HTR-8/SVneo (cell line): ENCODE measurements at regions not wholly inside any gene's neighbourhood (a gene's known extent, or its start where the extent isn't known, plus 50 kb on each side); places are given as distances from the start of the nearest gene placed in this dataset.
"Not testable (repeated sequence)": the region's sequence is repeated elsewhere in the genome, so short reads cannot be mapped to it uniquely, and the experiment has no call there.

Experiments used
- DNase-seq: peaks from one replicate; pipeline ENCODE4 v3.0.0; 2011; ENCODE audit warnings: low spot score, mixed read lengths; ENCODE audit not compliant: insufficient read length
- FAIRE-seq: peaks from 2 replicates; lab custom pipeline; 2011; peaks lifted over from hg19 to GRCh38; lab: Jason Lieb, UNC

DNA sequence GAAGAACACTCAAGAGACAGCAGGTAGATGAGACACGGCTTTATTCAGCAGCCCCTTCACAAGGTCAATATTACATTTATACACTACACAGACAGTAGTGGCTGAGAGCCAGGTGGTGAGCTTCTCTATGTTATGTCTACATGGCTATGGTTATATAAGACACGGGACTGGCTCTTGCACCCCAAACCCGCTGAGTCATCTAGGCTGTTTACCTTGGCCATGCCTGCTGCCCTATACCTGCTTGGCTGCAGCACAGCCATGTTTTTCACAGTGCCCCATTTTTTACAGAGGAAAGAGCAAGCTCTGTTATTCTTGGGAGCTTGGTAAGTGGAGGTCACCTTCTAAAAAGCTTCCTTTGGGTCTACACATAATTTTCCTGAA is 231.6 kb downstream of the IGSF11 start:
- DNase-seq, result no peak
- FAIRE-seq, result no peak

DNA sequence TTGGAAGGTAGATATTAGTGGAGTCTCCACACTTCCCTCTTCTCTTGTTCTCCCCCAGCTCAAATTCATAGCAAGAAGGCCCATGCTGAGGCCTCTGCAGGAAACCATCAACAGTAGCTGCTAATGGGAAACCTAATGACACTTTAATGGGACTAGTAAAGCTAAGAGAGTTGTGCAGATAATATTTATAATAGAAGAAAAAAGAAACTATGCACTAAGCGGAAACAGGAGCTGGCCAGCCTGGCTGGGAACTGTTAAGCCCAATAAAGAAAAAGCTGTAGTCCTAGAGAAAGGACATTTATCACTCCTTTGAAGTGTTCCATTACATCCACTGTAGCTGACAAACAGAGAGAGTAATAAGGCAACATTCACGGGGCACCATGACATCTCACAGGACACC is 229.6 kb downstream of the IGSF11 start:
- no peak for FAIRE-seq
- no peak for DNase-seq

DNA sequence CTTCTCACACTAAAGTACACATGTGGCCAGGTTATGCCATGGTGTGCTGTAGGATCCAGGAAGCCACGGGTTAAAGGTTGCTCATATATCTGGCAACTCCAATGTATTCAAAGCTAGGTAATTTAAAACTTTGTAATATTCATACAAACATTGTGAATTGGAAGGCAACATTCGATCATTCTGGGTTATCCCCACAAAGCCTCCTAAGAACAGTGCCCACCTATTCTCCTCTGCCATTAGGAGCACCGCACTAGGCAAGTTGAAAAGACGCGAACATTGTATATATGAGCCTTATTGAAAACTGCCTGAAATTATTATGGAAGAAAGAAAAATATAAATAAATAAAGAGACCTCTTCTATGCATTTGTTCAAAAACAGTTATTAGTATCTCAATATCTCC is 228.2 kb downstream of the IGSF11 start:
- no peak for DNase-seq
- FAIRE-seq, result no peak

DNA sequence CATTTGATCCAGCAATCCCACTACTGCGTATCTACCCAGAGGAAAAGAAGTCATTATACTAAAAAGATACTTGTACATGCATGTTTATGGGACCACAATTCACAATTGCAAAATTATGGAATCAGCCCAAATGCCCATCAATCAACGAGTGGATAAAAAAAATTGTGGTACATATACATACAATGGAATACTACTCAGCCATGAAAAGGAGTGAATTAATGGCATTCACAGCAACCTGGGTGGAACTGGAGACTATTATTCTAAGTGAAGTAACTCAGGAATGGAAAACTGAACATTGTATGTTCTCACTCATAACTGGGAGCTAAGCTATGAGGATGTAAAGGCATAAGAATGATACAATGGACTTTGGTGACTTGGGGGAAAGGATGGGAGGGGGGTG is 227.3 kb downstream of the IGSF11 start:
- FAIRE-seq, DNase-seq: not testable (repeated sequence)

DNA sequence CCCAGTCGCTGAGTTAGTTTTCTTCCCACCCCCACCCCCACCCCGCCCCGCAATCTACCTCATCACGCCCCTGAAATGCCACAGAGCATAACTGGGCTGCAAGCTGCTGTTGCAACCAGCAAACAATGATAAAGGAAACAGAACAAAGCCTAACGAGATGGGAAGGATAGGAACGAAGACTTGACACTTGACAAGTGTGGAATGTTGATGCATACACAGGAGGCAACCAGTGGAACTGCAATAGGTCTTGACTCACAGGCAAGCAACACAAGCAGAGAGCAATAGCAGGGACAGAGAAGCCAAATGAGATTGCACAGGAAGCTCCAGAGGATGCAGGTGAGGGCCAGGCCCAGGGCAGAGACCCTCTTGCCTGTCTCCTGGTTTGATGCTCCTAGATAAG is 225.9 kb downstream of the IGSF11 start:
- no peak for DNase-seq
- FAIRE-seq, result no peak

DNA sequence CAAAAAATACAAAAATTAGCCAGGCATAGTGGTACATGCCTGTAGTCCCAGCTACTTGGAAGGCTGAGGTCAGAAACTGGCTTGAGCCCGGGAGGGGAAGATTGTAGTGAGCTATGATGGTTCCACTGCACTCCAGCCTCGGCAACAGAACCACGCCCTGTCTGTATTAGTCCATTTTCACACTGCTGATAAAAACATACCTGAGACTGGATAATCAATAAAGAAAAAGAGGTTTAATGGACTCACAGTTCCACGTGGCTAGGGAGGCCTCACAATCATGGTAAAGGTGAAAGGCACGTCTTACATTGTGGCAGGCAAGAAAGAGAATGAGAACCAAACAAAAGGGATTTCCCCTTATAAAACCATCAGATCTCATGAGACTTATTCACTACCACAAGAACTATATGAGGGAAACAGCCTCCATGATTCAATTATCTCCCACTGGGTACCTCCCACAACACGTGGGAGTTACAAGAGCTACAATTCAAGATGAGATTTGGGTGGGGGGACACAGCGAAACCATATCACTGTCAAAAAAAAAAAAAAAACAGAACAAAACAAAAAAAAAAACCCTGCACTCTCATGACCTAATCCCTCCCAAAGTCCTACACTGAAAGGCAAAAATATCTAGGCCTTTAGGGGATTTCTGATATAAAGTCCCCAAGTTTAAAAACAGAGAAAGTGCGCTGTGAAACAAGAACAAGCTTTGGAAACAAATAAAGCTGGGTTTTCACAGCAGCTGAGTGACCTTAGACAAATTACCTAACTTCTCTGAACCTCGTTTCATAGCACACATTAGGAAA is 224.7 kb downstream of the IGSF11 start:
- no peak for FAIRE-seq
- no peak for DNase-seq

DNA sequence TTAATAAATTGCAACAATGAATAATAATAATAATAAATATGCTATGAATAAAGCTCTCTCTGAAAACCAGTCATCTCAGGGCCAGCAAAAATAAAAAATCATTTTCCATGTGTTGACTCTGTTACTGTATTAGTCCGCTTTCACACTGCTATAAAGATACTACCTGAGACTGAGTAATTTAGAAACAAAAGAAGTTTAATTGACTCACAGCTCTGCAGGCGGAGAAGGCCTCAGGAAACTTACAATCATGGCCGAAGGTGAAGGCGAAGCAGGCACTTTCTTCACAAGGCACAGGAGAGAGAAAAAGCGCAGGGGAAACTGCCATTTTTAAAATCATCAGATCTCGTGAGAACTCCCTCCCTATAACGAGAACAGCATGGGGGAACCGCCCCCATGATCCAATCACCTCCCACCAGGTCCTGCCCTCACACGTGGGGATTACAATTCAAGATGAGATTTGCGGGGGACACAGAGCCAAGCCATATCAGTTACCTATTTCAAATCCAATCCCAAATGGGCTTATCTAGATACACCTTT is 224.1 kb downstream of the IGSF11 start:
- no peak for DNase-seq
- no peak for FAIRE-seq

DNA sequence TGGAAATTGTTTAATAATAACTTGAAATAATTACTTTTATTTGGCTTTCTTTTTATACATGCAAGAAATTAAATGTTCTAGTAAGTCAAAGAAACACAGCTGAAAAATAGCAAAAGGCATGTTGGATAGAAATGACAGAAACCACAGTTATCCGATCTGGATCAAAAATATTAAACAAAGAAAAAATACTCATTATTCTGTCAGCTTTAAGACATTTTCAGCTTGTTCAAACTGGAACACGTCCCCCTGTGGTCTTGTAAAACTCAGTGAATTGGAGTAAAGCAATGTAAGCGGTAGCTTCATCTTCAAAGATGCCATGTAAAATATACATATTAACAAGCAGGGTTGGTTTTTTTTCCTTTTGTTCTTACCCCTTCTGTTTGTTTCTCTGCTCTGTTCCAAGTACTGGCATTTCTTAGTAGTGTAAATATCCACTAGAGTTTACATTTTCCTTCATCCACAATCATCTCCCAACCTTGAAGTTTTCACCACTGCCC is 223.4 kb downstream of the IGSF11 start:
- DNase-seq (no peak), FAIRE-seq (no peak)

DNA sequence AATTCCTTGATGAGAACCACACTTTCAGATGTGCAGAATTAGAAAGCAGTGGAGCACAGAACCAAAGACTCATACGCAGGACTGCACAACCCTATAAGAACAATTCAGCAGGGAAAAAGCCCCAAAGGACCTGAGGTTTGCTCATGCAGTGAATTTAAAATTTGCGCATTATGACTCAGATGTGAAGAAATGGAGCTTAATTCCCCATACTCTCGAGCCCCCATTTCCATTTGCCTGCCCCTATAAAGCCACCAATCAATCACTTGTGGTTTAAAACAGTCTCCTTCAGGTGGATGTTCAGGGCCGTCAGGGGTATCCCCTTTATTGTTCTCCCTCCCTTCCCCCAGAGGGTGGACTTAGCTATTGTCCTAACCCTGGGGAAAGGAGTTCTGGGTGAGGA is 221.2 kb downstream of the IGSF11 start:
- DNase-seq, result no peak

DNA sequence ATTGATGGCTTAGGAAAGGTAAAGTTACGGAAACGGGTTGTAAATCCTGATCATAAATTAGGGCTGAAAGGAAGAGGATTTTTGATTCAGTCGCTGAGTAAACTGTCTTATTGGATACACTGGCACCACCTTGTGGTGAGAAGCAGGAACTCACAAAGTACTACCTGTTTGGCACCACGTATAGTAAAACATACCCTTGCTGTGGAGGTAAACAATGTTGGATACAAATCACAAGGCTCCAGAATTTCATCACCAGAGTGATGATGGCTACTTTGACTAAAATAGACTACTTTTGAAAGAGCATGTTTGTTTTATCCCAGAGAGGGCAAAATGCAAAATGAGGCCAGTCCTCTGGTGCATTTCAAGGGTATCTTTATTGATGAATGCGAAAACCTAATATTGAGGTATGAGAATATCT is 216.9 kb downstream of the IGSF11 start:
- peak; percentile 33 for FAIRE-seq
- DNase-seq, result peak; percentile 30

More for the DNA sequence above, 221.2 kb downstream of the IGSF11 start:
- no peak for FAIRE-seq

DNA sequence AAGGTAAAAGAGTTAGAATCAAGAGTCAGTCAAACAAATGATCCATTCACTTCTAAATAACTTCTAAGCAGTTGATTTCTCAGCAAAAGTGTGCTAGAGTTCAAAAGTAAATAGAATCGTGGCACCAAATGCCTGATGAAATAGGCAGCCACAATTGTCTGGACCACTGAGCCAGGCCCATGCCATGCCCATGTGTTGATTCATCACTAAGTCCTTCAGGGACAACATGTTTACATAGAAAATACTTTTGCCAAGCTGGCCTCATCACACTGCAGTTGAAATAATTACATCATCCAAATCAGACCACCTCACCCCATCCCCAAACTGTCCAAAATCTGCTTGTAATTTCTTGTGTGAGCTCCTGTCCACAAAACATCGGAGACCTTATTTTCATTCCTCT is 216.3 kb downstream of the IGSF11 start:
- DNase-seq, result no peak
- FAIRE-seq, result no peak

DNA sequence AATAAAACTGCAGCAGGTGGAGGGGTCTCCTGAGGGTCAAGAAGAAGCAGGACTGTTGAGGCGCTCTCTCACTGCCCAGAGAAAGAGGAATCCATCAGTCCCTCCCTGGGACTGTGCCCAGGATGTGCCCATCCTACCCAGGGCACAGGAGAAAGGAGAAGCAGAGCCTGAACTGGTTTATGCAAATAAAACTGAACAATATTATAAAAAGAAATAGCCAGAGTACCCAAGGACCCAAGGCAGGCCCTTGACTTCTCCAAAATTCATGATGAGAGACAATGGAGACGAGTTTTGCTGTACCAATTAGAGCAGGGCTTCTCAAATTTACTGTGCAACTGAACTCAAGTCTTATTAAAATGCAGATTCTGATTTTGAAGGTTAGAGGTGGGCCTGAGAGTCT is 211.0 kb downstream of the IGSF11 start:
- FAIRE-seq, result no peak
- DNase-seq, result no peak

DNA sequence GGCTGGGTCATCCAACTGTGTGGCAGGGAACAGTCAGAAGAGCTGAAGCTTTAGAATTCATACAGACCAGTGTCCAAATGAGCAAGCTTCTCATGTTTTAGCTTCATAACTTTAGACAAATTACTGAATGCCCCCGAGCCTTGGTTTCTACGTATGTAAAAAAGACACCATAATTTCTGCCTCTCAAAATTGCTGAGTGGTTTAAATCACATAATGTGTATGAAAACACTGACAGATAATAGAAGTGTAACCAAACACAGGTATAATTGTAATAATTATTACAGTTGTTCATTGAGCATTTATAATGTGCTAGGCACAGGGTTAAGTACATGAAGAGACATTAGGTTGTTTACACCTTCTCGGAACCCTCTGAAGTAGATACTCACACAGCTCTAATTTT is 207.2 kb downstream of the IGSF11 start:
- no peak for FAIRE-seq
- DNase-seq, result no peak

DNA sequence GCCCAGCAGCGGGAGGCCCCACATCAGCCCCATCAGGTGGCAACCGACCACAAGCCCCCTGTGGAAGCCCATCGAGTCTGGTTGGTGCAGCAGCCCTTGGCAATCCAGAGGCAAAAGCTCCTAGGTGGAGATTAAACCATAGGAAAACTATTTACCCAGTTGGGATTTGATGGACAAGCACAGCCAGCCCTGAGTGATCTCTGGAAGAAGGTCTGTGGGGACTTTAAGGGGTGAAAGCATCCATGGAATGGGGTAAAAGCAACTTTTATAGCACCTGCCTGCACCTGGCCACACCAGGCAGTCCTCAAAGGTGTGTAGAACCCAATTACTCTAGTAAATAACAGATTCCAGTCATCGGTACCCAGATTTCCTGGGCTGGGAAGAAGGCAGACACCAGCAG is 206.3 kb downstream of the IGSF11 start:
- FAIRE-seq, result no peak
- no peak for DNase-seq

DNA sequence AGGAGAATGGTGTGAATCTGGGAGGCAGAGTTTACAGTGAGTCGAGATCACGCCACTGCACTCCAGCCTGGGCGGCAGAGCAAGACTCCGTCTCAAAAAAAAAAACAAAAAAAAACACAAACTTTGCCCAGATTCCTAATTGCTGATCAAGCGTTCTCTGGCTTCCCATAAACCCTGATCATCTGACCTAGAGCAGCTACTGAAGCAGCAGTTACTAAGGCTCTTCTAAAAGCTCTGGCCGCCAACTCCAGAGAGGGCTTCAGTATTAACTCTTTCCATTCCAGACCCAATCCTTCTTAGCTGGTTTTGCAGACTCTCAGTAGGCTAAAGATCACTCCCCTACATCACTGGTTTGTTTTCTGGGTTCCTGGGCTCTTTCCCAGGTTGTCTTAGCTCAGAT is 201.6 kb downstream of the IGSF11 start:
- DNase-seq (no peak), FAIRE-seq (no peak)

DNA sequence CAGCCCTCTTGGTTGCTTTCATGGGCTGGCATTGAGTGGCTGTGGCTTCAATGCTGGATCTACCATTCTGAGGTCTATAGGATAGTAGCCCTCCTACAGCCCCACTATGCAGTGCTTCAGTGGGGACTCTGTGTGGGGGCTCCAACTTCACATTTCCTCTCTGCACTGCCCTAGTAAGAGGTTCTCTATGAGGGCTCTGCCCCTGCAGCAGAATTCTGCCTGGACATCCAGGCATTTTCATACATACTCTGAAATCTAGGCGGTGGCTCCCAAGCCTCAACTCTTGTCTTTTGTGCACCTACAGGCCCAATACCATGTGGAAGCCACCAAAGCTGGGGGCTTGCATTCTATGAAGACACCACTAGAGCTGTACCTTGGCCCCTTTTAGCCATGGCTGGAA is 195.8 kb downstream of the IGSF11 start:
- FAIRE-seq (no peak), DNase-seq (no peak)

DNA sequence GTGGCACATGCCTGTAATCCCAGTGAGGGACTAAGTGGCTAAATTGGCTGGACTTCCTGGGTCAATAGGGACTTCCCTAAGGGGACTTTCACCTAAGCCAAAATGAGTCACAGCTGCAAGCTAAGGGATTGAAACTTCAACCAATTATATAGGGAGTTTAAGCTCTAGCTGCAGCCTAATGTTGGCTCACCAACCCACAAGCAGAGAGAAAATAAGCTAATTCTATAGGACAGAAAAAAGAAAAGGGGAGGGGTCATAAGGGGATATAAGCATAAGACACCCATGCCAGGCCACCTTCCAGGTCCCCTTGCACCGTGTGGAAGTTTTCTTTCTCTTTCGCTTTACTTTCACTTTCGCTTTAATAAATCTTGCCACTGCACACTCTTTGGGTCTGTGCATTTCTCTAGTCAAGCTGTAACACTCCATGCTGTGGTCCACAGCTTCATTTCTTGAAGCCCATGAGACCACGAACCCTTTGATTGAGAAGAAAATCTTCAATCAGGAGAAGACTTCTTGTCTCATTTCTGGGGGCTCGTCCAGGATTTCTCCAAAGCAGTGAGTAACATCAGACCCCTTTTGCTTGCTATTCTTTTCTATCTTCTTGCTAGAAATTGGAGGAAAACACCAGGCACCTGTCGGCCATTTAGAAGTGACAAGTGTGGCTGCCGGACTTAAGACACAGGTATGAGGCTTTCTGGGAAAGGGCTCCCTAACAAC is 192.3 kb downstream of the IGSF11 start:
- DNase-seq (no peak), FAIRE-seq (no peak)

DNA sequence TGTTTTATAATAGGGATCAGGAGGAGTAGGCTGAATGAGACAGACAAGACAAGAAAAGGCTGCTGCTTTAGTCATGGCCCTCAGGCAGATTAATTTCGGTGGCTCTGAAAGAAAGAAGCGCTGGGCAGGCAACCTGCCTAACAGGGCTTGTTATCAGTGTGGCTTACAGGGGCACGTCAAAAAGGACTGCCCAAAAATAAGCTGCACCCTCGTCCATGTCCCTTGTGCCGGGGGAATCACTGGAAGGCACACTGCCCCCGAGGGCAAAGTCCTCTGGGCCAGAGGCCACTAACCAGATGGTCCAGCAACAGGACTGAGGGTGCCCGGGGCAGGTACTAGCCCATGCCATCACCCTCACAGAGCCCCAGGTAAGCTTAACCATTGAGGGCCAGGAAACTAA is 188.5 kb downstream of the IGSF11 start:
- no peak for FAIRE-seq

More for the DNA sequence above, 188.5 kb downstream of the IGSF11 start:
- no peak for DNase-seq
